CD14-positive monocyte (primary cell): ENCODE measurements at regions not wholly inside any gene's neighbourhood (a gene's known extent, or its start where the extent isn't known, plus 50 kb on each side); places are given as distances from the start of the nearest gene placed in this dataset.
A peak's percentile ranks its signal among the peaks of the same experiment; 100 is the strongest.

ENCODE experiments used
- DNase-seq, 3 donors: peaks; one replicate each; pipeline ENCODE4 v3.0.0-alpha.2; 2011 to 2022
- H2AFZ ChIP-seq: 2 replicates; pipeline ENCODE4 v1.6.0; 2012; ENCODE audit warnings: mild to moderate bottlenecking, low read depth, low read length, inconsistent platforms; ENCODE audit not compliant: insufficient read depth, poor library complexity, severe bottlenecking
- H3K27ac ChIP-seq, 2 donors: 1 replicate in 1 of 2; 2 replicates in 1 of 2; pipeline ENCODE4 v1.5.1; 2012 to 2013; ENCODE audit warnings: low read length in 2 of 2, control low read depth in 1 of 2, inconsistent platforms in 1 of 2, low read depth in 1 of 2, mild to moderate bottlenecking in 1 of 2
- H3K27me3 ChIP-seq, 2 donors: one replicate each; pipeline versions ENCODE4 v1.6.0 to v1.6.1; 2011 to 2013; ENCODE audit warnings: low read length in 2 of 2; ENCODE audit not compliant: control insufficient read depth in 2 of 2, insufficient read depth in 2 of 2
- H3K36me3 ChIP-seq, 2 donors: replicated peaks in 1 of 2; 1 replicate in 1 of 2; 2 replicates in 1 of 2; pipeline versions ENCODE4 v1.5.1 to v1.6.1; 2012 to 2013; ENCODE audit warnings: low read length in 2 of 2, control low read depth in 1 of 2, inconsistent platforms in 1 of 2, mild to moderate bottlenecking in 1 of 2; ENCODE audit not compliant: insufficient read depth in 2 of 2, control insufficient read depth in 1 of 2
- H3K4me1 ChIP-seq, 2 donors: 1 replicate in 1 of 2; 2 replicates in 1 of 2; pipeline versions ENCODE4 v1.5.1 to v1.6.1; 2012 to 2013; ENCODE audit warnings: low read length in 2 of 2, control low read depth in 1 of 2, inconsistent platforms in 1 of 2, mild to moderate bottlenecking in 1 of 2, moderate library complexity in 1 of 2; ENCODE audit not compliant: insufficient read depth in 2 of 2, control insufficient read depth in 1 of 2
- H3K4me2 ChIP-seq: replicated peaks from 2 replicates; pipeline ENCODE3; 2012; ENCODE audit warnings: low read length, moderate library complexity, mild to moderate bottlenecking; ENCODE audit not compliant: poor library complexity, severe bottlenecking; ENCODE audit errors: extremely low read depth
- H3K4me3 ChIP-seq, 3 experiments: fragments of 200-600 bp in 1 of 3; sonication (generic) in 1 of 3; replicated peaks in 1 of 3; 1 replicate in 2 of 3; 2 replicates in 1 of 3; pipeline ENCODE4 v1.5.1; 2011 to 2013; ENCODE audit warnings: low read length in 3 of 3, mild to moderate bottlenecking in 3 of 3, control low read depth in 2 of 3, low read depth in 2 of 3, inconsistent platforms in 1 of 3, moderate library complexity in 1 of 3
- H3K79me2 ChIP-seq: 2 replicates; pipeline ENCODE4 v1.6.0; 2012; ENCODE audit warnings: mild to moderate bottlenecking, control low read depth, inconsistent platforms, low read length, moderate library complexity; ENCODE audit not compliant: insufficient read depth
- H3K9ac ChIP-seq: 2 replicates; pipeline ENCODE4 v1.6.0; 2017; ENCODE audit warnings: low read length, mild to moderate bottlenecking; ENCODE audit not compliant: insufficient read depth, poor library complexity, severe bottlenecking
- H3K9me3 ChIP-seq, 2 donors: replicated peaks in 1 of 2; 1 replicate in 1 of 2; 2 replicates in 1 of 2; pipeline versions ENCODE4 v1.5.1 to v1.6.1; 2012 to 2013; ENCODE audit warnings: low read length in 2 of 2, control low read depth in 1 of 2; ENCODE audit not compliant: control insufficient read depth in 1 of 2, insufficient read depth in 1 of 2
- H4K20me1 ChIP-seq: 2 replicates; pipeline ENCODE4 v1.6.0; 2012; ENCODE audit warnings: mild to moderate bottlenecking, low read length, control low read depth, moderate library complexity; ENCODE audit not compliant: insufficient read depth
- H3K27ac Mint-ChIP-seq, 7 donors: one replicate each; pipeline ENCODE4 v1.8.0; 2020; ENCODE audit warnings: mild to moderate bottlenecking in 7 of 7, mixed read lengths in 7 of 7, moderate library complexity in 6 of 7, inconsistent platforms in 2 of 7
- H3K27me3 Mint-ChIP-seq, 3 donors: one replicate each; pipeline ENCODE4 v1.8.0; 2021 to 2022; ENCODE audit warnings: low read depth in 3 of 3, mild to moderate bottlenecking in 3 of 3, mixed read lengths in 3 of 3, moderate library complexity in 3 of 3, inconsistent platforms in 1 of 3
- H3K36me3 Mint-ChIP-seq, 2 donors: one replicate each; pipeline ENCODE4 v1.8.0; 2020; ENCODE audit warnings: mixed read lengths in 2 of 2, inconsistent platforms in 1 of 2, mild to moderate bottlenecking in 1 of 2
- H3K4me1 Mint-ChIP-seq: one replicate; pipeline ENCODE4 v1.8.0; 2020; ENCODE audit warnings: mild to moderate bottlenecking, mixed read lengths
- H3K4me3 Mint-ChIP-seq, 2 donors: one replicate each; pipeline ENCODE4 v1.8.0; 2020; ENCODE audit warnings: mild to moderate bottlenecking in 2 of 2, mixed read lengths in 2 of 2, moderate library complexity in 1 of 2
- H3K9me3 Mint-ChIP-seq, 7 donors: one replicate each; pipeline ENCODE4 v1.8.0; 2020 to 2022; ENCODE audit warnings: mixed read lengths in 7 of 7, mild to moderate bottlenecking in 6 of 7, moderate library complexity in 6 of 7, inconsistent platforms in 2 of 7
- WGBS: methylation state at CpG from one replicate; pipeline ENCODE4 v1.1.5; 2013; ENCODE audit warnings: missing lambda C conversion rate; ENCODE audit not compliant: insufficient coverage; 5-methylcytosine and 5-hydroxymethylcytosine counted together
- intact Hi-C, 2 donors: fragments of 100-400 bp; cut with micrococcal nuclease; formaldehyde crosslinking; loops; one replicate each; pipeline versions ENCODE4 v1.15.0 to v1.15.1; 2023
- TF ChIP-seq, protein P1 (sequence below): fragments of 200-600 bp; IDR thresholded peaks from one replicate; pipeline ENCODE4 v1.8.0; 2022; ENCODE audit warnings: antibody characterized with exemption, mild to moderate bottlenecking

- DNase-seq: no peak
- Histone ChIP-seq H3K79me2 (no peaks in the 10 kb centered on the region), H3K27me3 (no peaks in the 10 kb centered on the region), H2AFZ (no peak overlapping the region), H3K9me3 (no peaks in the 10 kb centered on the region), H4K20me1 (no peaks in the 10 kb centered on the region), H3K4me2 (no peak overlapping the region), H3K4me3 (no peak overlapping the region), H3K4me1 (no peaks in the 10 kb centered on the region), H3K36me3 (no peaks in the 10 kb centered on the region), H3K9ac (no peak overlapping the region), H3K27ac (no peak overlapping the region)
- TF ChIP-seq, protein P1, sequence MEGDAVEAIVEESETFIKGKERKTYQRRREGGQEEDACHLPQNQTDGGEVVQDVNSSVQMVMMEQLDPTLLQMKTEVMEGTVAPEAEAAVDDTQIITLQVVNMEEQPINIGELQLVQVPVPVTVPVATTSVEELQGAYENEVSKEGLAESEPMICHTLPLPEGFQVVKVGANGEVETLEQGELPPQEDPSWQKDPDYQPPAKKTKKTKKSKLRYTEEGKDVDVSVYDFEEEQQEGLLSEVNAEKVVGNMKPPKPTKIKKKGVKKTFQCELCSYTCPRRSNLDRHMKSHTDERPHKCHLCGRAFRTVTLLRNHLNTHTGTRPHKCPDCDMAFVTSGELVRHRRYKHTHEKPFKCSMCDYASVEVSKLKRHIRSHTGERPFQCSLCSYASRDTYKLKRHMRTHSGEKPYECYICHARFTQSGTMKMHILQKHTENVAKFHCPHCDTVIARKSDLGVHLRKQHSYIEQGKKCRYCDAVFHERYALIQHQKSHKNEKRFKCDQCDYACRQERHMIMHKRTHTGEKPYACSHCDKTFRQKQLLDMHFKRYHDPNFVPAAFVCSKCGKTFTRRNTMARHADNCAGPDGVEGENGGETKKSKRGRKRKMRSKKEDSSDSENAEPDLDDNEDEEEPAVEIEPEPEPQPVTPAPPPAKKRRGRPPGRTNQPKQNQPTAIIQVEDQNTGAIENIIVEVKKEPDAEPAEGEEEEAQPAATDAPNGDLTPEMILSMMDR: no peak
- H3K4me3 Mint-ChIP-seq: no peak overlapping the region
- peak overlapping the region in 1 of 7 donors; percentile 68 for H3K27ac Mint-ChIP-seq
- intact Hi-C loops: no loop called here
- peaks cover 0 to 2% (median 0%) of the 10 kb centered on the region in 7 donors for H3K9me3 Mint-ChIP-seq
- no peaks in the 10 kb centered on the region for H3K36me3 Mint-ChIP-seq
- WGBS: no CpG with 5 or more reads among the region's 1 CpG
- peaks cover 0 to 2% (median 0%) of the 10 kb centered on the region in 3 donors for H3K27me3 Mint-ChIP-seq
- no peaks in the 10 kb centered on the region for H3K4me1 Mint-ChIP-seq
Measured at GRCh38 chr2:164069540-164069939, 333.7 kb upstream of the FIGN start.

DNA sequence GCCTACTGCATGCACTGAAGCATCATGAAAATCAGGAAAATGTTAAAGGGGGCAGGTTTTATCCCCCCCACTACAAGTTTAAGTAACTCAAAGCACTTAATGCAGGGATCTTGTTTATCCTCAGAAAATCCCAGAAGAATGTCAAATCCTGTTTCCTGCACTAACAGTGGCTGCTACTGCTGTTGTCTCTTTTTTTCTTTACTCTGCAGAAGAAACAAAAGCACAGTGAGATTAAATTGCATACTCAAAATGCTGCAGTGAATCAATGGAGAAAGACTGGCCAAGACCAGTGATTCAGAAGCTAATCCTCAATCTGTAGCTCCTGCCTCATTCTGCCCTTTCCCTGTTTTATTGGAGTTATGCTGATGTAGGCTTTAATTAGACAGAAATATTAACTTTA lies 332.3 kb upstream of the FIGN start:
- Mint-ChIP-seq H3K4me1 (no peaks in the 10 kb centered on the region), H3K4me3 (no peak overlapping the region), H3K27me3 (peaks cover 0 to 1% (median 0%) of the 10 kb centered on the region in 3 donors), H3K9me3 (peaks cover 0 to 2% (median 0%) of the 10 kb centered on the region in 7 donors), H3K36me3 (no peaks in the 10 kb centered on the region), H3K27ac (no peak overlapping the region)
- H3K9ac ChIP-seq: no peak overlapping the region
- intact Hi-C loops: no loop called here
- H3K79me2 ChIP-seq: no peaks in the 10 kb centered on the region
- DNase-seq: no peak
- H3K27ac ChIP-seq: no peak overlapping the region
- no peaks in the 10 kb centered on the region for H3K4me1 ChIP-seq
- TF ChIP-seq, protein P1: no peak
- H3K27me3 ChIP-seq: no peaks in the 10 kb centered on the region
- H2AFZ ChIP-seq: no peak overlapping the region
- no peaks in the 10 kb centered on the region for H3K36me3 ChIP-seq
- H3K9me3 ChIP-seq: no peaks in the 10 kb centered on the region
- no peak overlapping the region for H3K4me2 ChIP-seq
- H4K20me1 ChIP-seq: no peaks in the 10 kb centered on the region
- no peak overlapping the region for H3K4me3 ChIP-seq
